ENCODE measurements at regions not wholly inside any gene's neighbourhood (a gene's known extent, or its start where the extent isn't known, plus 50 kb on each side); places are given as distances from the start of the nearest gene placed in this dataset.

DNA sequence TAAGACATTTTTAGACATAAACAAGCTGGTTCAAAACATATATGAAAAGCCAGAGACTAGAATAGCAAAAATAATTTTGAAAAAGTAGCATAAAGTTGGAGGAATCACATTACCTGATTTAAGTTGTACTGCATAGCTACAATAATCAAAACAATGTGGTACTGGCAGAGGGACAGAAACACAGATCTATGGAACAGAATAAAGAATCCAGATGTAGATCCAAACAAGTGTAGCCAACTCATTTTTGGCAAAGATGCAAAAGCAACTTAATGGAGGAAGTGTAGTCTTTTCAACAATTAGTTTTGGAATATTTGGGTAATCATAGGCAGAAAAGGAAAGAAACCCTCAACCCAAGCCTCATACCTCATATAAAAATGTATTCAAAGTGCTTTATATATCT is 278.7 kb upstream of the ZNF521 start:
- H3K79me2 ChIP-seq (ENCODE audit: insufficient read depth): no peaks in the 10 kb centered on the region
- H3K4me3 ChIP-seq: no peak overlapping the region
- H2AFZ ChIP-seq: no peak overlapping the region
- no peaks in the 10 kb centered on the region for H3F3A ChIP-seq (ENCODE audit: insufficient read depth)
- H3K36me3 ChIP-seq (ENCODE audit: low read depth): no peaks in the 10 kb centered on the region
- H3K4me1 ChIP-seq (ENCODE audit: insufficient read depth): no peaks in the 10 kb centered on the region
- no peak for TF ChIP-seq EZH2 (IDR thresholded peaks at IDR 0.05; ENCODE audit: insufficient read depth, poor library complexity, severe bottlenecking)
- no peak for TF ChIP-seq EZH2phosphoT487 (IDR thresholded peaks at IDR 0.05; ENCODE audit: insufficient read depth, low read depth)
- no peak overlapping the region for H3K27ac ChIP-seq
- in situ Hi-C loops (cut with MboI): no loop called here
- DNase-seq: no peak
- H3K9me2 ChIP-seq (ENCODE audit: insufficient read depth): no peaks in the 10 kb centered on the region
- H4K20me1 ChIP-seq (ENCODE audit: insufficient read depth): no peaks in the 10 kb centered on the region
- H3K9me3 ChIP-seq (ENCODE audit: low read depth): no peaks in the 10 kb centered on the region
- no peaks in the 10 kb centered on the region; the same call in 1 of the 2 replicates for H3K27me3 ChIP-seq (replicated peaks; ENCODE audit: insufficient read depth)
- H3K9ac ChIP-seq: no peak overlapping the region
- no peak overlapping the region for H3K4me2 ChIP-seq (ENCODE audit: unreplicated experiment)

DNA sequence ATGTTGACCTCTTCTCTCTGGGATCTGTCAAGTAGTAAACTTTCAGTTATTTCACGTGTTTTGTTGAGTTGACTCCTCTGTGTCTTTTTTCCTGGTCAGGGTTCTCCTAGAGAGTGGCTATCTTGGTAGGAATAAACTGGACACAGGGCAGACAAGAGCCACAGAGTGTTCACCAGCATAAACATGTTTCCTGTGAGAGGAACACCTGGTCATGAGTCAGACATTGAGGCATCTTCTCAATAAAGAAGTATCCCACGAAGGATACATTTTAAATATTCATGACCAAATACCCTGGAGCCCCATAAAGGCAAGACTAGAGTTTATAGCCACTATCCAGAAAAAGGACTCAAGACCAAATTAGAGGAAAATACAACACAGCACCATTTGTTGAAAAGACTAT is 269.7 kb upstream of the ZNF521 start:
- no peak for TF ChIP-seq EZH2 (IDR thresholded peaks at IDR 0.05; ENCODE audit: insufficient read depth, poor library complexity, severe bottlenecking)
- TF ChIP-seq EZH2phosphoT487 (IDR thresholded peaks at IDR 0.05; ENCODE audit: insufficient read depth, low read depth): no peak

DNA sequence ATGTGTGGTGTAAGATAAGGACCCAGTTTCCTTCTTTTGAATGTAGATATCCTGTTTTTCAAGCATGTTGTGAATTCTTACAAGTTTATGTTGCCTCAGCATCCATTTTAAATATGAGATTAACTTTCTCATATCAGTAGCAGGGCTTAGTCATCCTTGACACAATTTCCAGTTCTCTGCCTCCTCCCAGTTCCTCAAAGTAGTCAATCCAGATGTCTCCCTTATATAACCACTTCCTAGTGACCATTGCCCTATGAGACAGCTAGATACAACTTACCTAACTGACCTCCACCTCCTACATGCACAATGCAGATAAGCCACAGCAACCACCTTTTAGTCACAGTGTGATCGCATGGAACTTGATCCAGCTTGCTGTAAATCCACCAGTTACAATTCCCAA is 269.2 kb upstream of the ZNF521 start:
- Histone ChIP-seq H3K36me3 (ENCODE audit: low read depth) (no peaks in the 10 kb centered on the region), H3K4me2 (ENCODE audit: unreplicated experiment) (no peak overlapping the region), H4K20me1 (ENCODE audit: insufficient read depth) (no peaks in the 10 kb centered on the region), H3K27me3 (replicated peaks; ENCODE audit: insufficient read depth) (no peaks in the 10 kb centered on the region), H3K4me1 (ENCODE audit: insufficient read depth) (no peaks in the 10 kb centered on the region), H3K9me3 (ENCODE audit: low read depth) (no peaks in the 10 kb centered on the region), H2AFZ (no peak overlapping the region), H3K9me2 (ENCODE audit: insufficient read depth) (no peaks in the 10 kb centered on the region), H3K79me2 (ENCODE audit: insufficient read depth) (no peaks in the 10 kb centered on the region), H3K4me3 (no peak overlapping the region), H3K9ac (no peak overlapping the region), H3K27ac (no peak overlapping the region), H3F3A (ENCODE audit: insufficient read depth) (no peaks in the 10 kb centered on the region)
- no peak for DNase-seq
- TF ChIP-seq EZH2 (IDR thresholded peaks at IDR 0.05; ENCODE audit: insufficient read depth, poor library complexity, severe bottlenecking) (no peak), EZH2phosphoT487 (IDR thresholded peaks at IDR 0.05; ENCODE audit: insufficient read depth, low read depth) (no peak)
- 85 to 90% methylated on average over 1 of the region's 1 CpG for WGBS, 2 experiments (ENCODE audit: low coverage in 1 of 2, low lambda C conversion rate in 2 of 2, missing lambda C conversion rate in 2 of 2)
- in situ Hi-C loops (cut with MboI): no loop called here

More for the DNA sequence above, 269.7 kb upstream of the ZNF521 start:
- Histone ChIP-seq H3K4me3 (no peak overlapping the region), H3K9me2 (ENCODE audit: insufficient read depth) (no peaks in the 10 kb centered on the region), H3K4me1 (ENCODE audit: insufficient read depth) (no peaks in the 10 kb centered on the region), H3K27me3 (replicated peaks; ENCODE audit: insufficient read depth) (no peaks in the 10 kb centered on the region), H4K20me1 (ENCODE audit: insufficient read depth) (no peaks in the 10 kb centered on the region), H3F3A (ENCODE audit: insufficient read depth) (no peaks in the 10 kb centered on the region), H3K79me2 (ENCODE audit: insufficient read depth) (no peaks in the 10 kb centered on the region), H2AFZ (no peak overlapping the region), H3K9ac (no peak overlapping the region), H3K27ac (no peak overlapping the region), H3K36me3 (ENCODE audit: low read depth) (no peaks in the 10 kb centered on the region), H3K9me3 (ENCODE audit: low read depth) (no peaks in the 10 kb centered on the region), H3K4me2 (ENCODE audit: unreplicated experiment) (no peak overlapping the region)
- in situ Hi-C loops (cut with MboI): no loop called here
- WGBS, 2 experiments (ENCODE audit: low coverage in 1 of 2, low lambda C conversion rate in 2 of 2, missing lambda C conversion rate in 2 of 2): 38 to 63% methylated on average over 2 of the region's 2 CpGs
- DNase-seq: no peak

DNA sequence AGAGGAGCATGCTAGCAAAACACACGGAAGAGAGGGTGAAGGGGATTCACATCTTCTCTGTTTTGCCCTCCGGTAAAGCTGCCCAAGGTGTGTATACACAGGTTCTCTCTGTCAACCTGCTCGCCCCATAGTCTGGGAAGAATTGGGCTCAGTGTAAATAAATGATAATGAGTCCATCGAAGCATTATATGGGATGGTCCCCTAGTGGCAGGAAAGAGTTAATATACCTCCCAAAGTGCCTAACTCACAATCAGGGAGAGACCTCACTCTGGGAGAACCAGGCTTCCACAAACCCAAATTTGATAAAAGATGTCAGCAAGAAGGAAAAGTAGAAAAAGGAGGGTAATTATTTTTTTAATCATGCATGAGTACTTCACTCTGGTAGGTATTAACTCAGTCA is 262.2 kb upstream of the ZNF521 start:
- Histone ChIP-seq H3K4me1 (ENCODE audit: insufficient read depth) (no peaks in the 10 kb centered on the region), H3K36me3 (ENCODE audit: low read depth) (no peaks in the 10 kb centered on the region), H3K79me2 (ENCODE audit: insufficient read depth) (no peaks in the 10 kb centered on the region), H3K9me2 (ENCODE audit: insufficient read depth) (no peaks in the 10 kb centered on the region), H3K9ac (no peak overlapping the region), H3K4me2 (ENCODE audit: unreplicated experiment) (no peak overlapping the region), H3K4me3 (no peak overlapping the region), H2AFZ (no peak overlapping the region), H3F3A (ENCODE audit: insufficient read depth) (no peaks in the 10 kb centered on the region), H4K20me1 (ENCODE audit: insufficient read depth) (no peaks in the 10 kb centered on the region), H3K27ac (no peak overlapping the region), H3K27me3 (replicated peaks; ENCODE audit: insufficient read depth) (no peaks in the 10 kb centered on the region), H3K9me3 (ENCODE audit: low read depth) (no peaks in the 10 kb centered on the region)
- WGBS, 2 experiments (ENCODE audit: low coverage in 1 of 2, low lambda C conversion rate in 2 of 2, missing lambda C conversion rate in 2 of 2): 56 to 69% methylated on average over 4 of the region's 4 CpGs
- in situ Hi-C loops (cut with MboI): no loop called here
- TF ChIP-seq EZH2phosphoT487 (IDR thresholded peaks at IDR 0.05; ENCODE audit: insufficient read depth, low read depth) (no peak), EZH2 (IDR thresholded peaks at IDR 0.05; ENCODE audit: insufficient read depth, poor library complexity, severe bottlenecking) (no peak)
- DNase-seq: no peak

DNA sequence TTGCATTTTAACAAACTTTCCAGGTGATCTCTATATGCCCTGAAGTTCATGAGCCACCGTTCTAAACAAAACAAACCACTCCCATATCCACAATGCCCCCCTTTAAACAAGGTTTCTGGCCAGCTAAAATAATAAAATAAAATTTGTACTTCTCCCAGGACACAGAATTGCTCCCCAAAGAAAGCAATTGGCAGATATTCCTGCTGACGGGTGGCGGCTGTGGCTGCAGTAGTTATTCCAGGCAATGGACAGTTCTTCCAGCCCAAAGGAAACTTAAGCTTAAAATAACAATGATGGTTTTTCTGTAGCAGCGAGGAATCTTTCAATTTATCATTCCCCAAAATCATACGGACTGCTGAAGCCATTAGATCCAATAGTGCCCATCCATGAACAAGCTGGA is 260.5 kb upstream of the ZNF521 start:
- Histone ChIP-seq H3K4me3 (no peak overlapping the region), H3F3A (ENCODE audit: insufficient read depth) (no peaks in the 10 kb centered on the region), H3K9me3 (ENCODE audit: low read depth) (no peaks in the 10 kb centered on the region), H3K27me3 (replicated peaks; ENCODE audit: insufficient read depth) (0 out of 2 replicates have a peak, but pooled peaks cover 2% of the 10 kb centered on the region), H4K20me1 (ENCODE audit: insufficient read depth) (no peaks in the 10 kb centered on the region), H3K9me2 (ENCODE audit: insufficient read depth) (no peaks in the 10 kb centered on the region), H3K9ac (no peak overlapping the region), H3K79me2 (ENCODE audit: insufficient read depth) (no peaks in the 10 kb centered on the region), H2AFZ (no peak overlapping the region), H3K27ac (no peak overlapping the region), H3K36me3 (ENCODE audit: low read depth) (no peaks in the 10 kb centered on the region), H3K4me1 (ENCODE audit: insufficient read depth) (no peaks in the 10 kb centered on the region), H3K4me2 (ENCODE audit: unreplicated experiment) (no peak overlapping the region)
- TF ChIP-seq EZH2phosphoT487 (IDR thresholded peaks at IDR 0.05; ENCODE audit: insufficient read depth, low read depth): no peak
- TF ChIP-seq EZH2 (IDR thresholded peaks at IDR 0.05; ENCODE audit: insufficient read depth, poor library complexity, severe bottlenecking): no peak
- 60 to 64% methylated on average over 5 of the region's 5 CpGs for WGBS, 2 experiments (ENCODE audit: low coverage in 1 of 2, low lambda C conversion rate in 2 of 2, missing lambda C conversion rate in 2 of 2)
- DNase-seq: no peak
- in situ Hi-C loops (cut with MboI): no loop called here

All from GM23248 (cell line).